H1 (cell line): ENCODE measurements at regions not wholly inside any gene's neighbourhood (a gene's known extent, or its start where the extent isn't known, plus 50 kb on each side); places are given as distances from the start of the nearest gene placed in this dataset.

Experiments used
- CHD1 ChIP-seq: IDR thresholded peaks from 2 replicates; pipeline ENCODE4 v1.6.1; 2012; ENCODE audit warnings: low read depth, low read length, improper control_type of control experiment
- NRF1 ChIP-seq: IDR thresholded peaks from 2 replicates; pipeline ENCODE4 v1.6.1; 2011; ENCODE audit warnings: mild to moderate bottlenecking, low read depth, low read length, improper control_type of control experiment
- RXRA ChIP-seq: IDR thresholded peaks from 2 replicates; pipeline ENCODE4 v1.6.1; 2011; ENCODE audit warnings: low read depth, mild to moderate bottlenecking, low read length, moderate library complexity; ENCODE audit not compliant: insufficient read depth
- TAF1 ChIP-seq: IDR thresholded peaks from 2 replicates; pipeline ENCODE4 v1.6.1; 2011; ENCODE audit warnings: mild to moderate bottlenecking, low read depth, low read length
- TAF7 ChIP-seq: optimal IDR thresholded peaks from 2 replicates; pipeline ENCODE3; 2011; ENCODE audit warnings: low read depth, mild to moderate bottlenecking, inconsistent platforms, low read length, moderate library complexity, borderline replicate concordance
- TBP ChIP-seq: IDR thresholded peaks from 2 replicates; pipeline ENCODE4 v1.6.1; 2011; ENCODE audit warnings: low read depth, low read length, improper control_type of control experiment
- TEAD4 ChIP-seq: IDR thresholded peaks from 2 replicates; pipeline ENCODE4 v1.6.1; 2012; ENCODE audit warnings: low read depth, low read length, inconsistent platforms, mixed read lengths

- TF ChIP-seq RXRA (no peak), TAF1 (no peak), TEAD4 (no peak), TBP (no peak), CHD1 (no peak), NRF1 (no peak), TAF7 (no peak)
These were observed 99.1 kb downstream of the CPN2 start (continued) for GRCh38 chr3:194251891-194252560.
